Adrenal gland (tissue), 5 donors: ENCODE measurements at regions not wholly inside any gene's neighbourhood (a gene's known extent, or its start where the extent isn't known, plus 50 kb on each side); places are given as distances from the start of the nearest gene placed in this dataset.

Source experiments
- CTCF ChIP-seq, 6 experiments: fragments of 450-650 bp in 4 of 6; fragments of 200-600 bp in 2 of 6; sonication (generic) in 1 of 6; IDR thresholded peaks; 1 replicate in 5 of 6; 2 replicates in 1 of 6; pipeline versions ENCODE4 v1.5.1 to v1.8.0; 2016 to 2021; ENCODE audit warnings: antibody characterized with exemption in 6 of 6, mild to moderate bottlenecking in 2 of 6, moderate library complexity in 1 of 6
- POLR2A ChIP-seq, 2 donors: fragments of 450-650 bp; IDR thresholded peaks; one replicate each; pipeline ENCODE4 v1.6.1; 2017; ENCODE audit warnings: antibody characterized with exemption in 2 of 2, mild to moderate bottlenecking in 2 of 2, moderate library complexity in 1 of 2
- donor health status: DM: no; HTN: no; CAD: no.

DNA sequence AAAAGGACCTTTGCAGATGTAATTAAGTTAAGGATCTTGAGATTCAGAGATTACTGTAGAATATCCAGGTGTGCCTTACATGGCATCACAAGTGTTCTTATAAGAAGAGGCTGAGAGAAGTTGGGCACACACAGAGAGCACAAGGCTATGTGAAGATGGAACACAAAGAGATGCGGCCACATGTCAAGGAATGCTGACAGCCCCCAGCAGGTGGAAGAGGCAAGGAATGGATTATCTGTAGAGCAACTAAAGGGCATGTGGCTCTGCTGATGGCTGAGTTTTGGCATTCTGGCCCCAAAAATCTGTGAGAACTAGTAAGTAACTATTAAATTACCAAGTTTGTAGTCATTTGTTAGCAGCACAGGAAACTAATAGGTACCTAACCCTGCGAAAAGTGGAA, 640.7 kb upstream of the PCDH15 start:
- no peak for TF ChIP-seq CTCF (IDR thresholded peaks at IDR 0.05)
- no peak for TF ChIP-seq POLR2A (IDR thresholded peaks at IDR 0.05)
